GM06990 (cell line): ENCODE measurements at regions not wholly inside any gene's neighbourhood (a gene's known extent, or its start where the extent isn't known, plus 50 kb on each side); places are given as distances from the start of the nearest gene placed in this dataset.

ENCODE experiments used
- DNase-seq: peaks from one replicate; pipeline ENCODE4 v3.0.0-alpha.2; 2011; ENCODE audit not compliant: insufficient read length; ENCODE audit errors: extremely low read depth
- H3K27me3 ChIP-seq: replicated peaks from 2 replicates; pipeline ENCODE4 v1.6.0; 2011; ENCODE audit warnings: low read length; ENCODE audit not compliant: control insufficient read depth, insufficient read depth
- H3K36me3 ChIP-seq: 2 replicates; pipeline ENCODE4 v1.5.1; 2011; ENCODE audit warnings: low read length; ENCODE audit not compliant: control insufficient read depth, insufficient read depth
- H3K4me3 ChIP-seq: replicated peaks from 2 replicates; pipeline ENCODE4 v1.5.1; 2011; ENCODE audit warnings: low read depth, mild to moderate bottlenecking, control low read depth, low read length
- CTCF ChIP-seq: IDR thresholded peaks from 2 replicates; pipeline ENCODE4 v1.5.1; 2011; ENCODE audit warnings: low read length, control low read depth, mild to moderate bottlenecking, inconsistent platforms; ENCODE audit not compliant: insufficient read depth, poor library complexity, severe bottlenecking

DNA sequence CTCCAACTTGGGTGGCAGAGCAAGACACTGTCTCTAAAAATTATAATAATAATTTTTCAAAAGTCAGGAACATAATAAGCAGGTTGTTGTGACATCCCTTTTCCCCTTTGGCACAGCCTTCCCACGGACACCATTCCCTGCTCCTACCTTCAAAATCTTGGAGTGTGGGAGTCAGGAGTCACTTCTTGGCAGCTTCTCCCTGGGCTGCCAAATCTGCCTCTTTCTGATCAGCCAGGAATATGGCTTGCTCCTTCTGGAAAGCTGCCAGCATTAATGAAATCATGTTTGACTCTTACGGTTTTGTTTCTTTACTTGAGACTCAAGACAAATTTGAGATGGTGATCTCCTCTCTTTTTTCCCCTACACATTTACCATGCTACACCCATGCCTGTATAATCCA lies 391.4 kb upstream of the SYT1 start:
- H3K36me3 ChIP-seq = no peaks in the 10 kb centered on the region
- no peak overlapping the region for H3K4me3 ChIP-seq
- H3K27me3 ChIP-seq = no peaks in the 10 kb centered on the region
- DNase-seq = no peak
- no peak for TF ChIP-seq CTCF

DNA sequence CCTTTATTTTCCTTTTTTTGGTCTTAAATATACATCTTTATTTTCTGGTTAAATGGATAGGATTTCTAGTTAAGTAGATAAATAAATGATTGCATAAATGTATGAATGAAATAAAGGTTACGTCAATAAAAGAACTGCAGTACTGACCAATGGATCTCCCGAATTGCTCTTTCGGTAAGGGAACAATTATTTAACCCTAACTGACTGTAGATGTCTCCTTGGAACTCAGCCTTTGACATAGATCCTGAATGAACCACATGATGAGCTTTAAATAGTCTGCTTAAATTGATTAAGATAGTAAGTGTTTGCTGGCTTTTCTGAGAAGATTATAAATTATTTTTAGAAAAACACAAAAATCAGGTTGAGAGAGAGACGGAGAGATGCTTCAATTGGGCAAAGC lies 391.0 kb upstream of the SYT1 start:
- TF ChIP-seq CTCF = no peak
- no peak for DNase-seq
- H3K36me3 ChIP-seq = no peaks in the 10 kb centered on the region
- no peaks in the 10 kb centered on the region for H3K27me3 ChIP-seq
- no peak overlapping the region for H3K4me3 ChIP-seq

DNA sequence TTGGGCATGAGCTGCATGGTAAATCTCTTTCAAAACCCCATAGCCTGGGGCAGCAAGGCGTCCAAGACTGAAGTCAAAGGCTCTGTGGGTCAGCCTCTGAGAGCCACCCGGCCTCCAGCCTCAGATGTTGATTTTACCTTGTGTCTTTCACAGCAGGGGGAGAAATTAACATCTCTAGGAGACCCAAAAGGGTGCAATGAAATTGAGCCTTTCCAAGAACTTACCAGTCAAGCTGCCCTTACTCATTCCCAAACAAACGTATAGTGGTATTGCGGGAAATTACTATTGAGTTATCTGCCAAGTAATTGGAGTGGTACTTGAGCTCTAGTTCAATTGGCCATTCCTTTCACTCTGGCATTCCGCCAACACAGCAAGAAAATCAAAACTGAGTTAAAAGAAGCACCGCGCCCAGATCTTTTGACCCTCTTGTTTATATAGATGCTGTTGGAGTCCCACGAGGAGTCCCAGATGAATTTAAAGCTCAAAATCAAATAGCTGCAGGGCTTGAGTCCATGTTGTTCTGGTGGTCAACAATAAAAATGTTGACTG lies 380.7 kb upstream of the SYT1 start:
- Histone ChIP-seq H3K36me3 (no peaks in the 10 kb centered on the region), H3K27me3 (no peaks in the 10 kb centered on the region), H3K4me3 (no peak overlapping the region)
- no peak for DNase-seq
- TF ChIP-seq CTCF = no peak

GRCh38 chr12:78489990-78490389 lies 374.6 kb upstream of the SYT1 start:
- DNase-seq = no peak
- H3K36me3 ChIP-seq = no peaks in the 10 kb centered on the region
- H3K4me3 ChIP-seq = no peak overlapping the region
- no peak for TF ChIP-seq CTCF
- H3K27me3 ChIP-seq = no peaks in the 10 kb centered on the region

DNA sequence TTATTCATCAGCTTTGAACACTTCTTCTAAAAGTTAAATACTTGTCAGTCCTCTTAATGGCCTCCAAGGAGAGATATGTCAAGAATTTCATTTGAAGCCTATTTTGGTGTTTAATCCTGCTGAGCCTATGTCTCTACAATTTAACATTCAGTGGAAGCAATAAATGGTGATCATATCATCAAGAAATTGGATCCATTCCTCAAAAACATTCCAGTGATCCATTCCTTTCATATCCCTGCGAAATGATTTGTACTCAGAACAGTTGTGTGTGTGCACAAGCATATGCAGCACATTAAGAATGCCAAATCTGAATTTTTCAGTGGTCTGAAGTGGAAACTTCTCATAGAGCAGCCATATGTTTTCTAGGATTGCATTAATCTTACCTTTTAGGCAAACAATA lies 373.7 kb upstream of the SYT1 start:
- H3K27me3 ChIP-seq = no peaks in the 10 kb centered on the region
- no peak for TF ChIP-seq CTCF
- no peaks in the 10 kb centered on the region for H3K36me3 ChIP-seq
- no peak overlapping the region for H3K4me3 ChIP-seq
- DNase-seq = no peak

DNA sequence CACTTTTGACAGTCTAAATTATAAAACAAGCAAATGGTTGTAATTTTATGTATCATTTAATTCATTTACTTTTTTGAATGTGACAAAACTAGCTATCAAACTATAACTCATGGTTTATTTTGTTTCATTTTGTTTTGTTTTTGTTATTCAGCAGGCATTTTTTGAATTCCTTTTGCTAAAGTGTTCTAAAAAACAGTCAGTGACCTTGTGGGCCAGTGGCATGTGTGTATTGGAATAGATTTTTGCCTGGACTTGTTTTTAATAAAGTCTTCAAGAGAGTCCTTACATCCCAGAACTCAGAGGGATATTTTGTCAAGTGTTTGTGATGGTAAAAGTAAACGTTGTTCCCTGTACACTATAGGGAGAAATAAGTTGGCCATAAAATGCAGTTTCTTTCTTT lies 369.7 kb upstream of the SYT1 start:
- Histone ChIP-seq H3K36me3 (no peaks in the 10 kb centered on the region), H3K4me3 (no peak overlapping the region), H3K27me3 (no peaks in the 10 kb centered on the region)
- TF ChIP-seq CTCF = no peak
- no peak for DNase-seq
